GM12892 (cell line): ENCODE measurements at regions not wholly inside any gene's neighbourhood (a gene's known extent, or its start where the extent isn't known, plus 50 kb on each side); places are given as distances from the start of the nearest gene placed in this dataset.

Source experiments
- DNase-seq: peaks from one replicate; pipeline ENCODE4 v3.0.0; 2011; ENCODE audit not compliant: insufficient read length
- FAIRE-seq: peaks from 2 replicates; lab custom pipeline; 2011; peaks lifted over from hg19 to GRCh38; lab: Jason Lieb, UNC
- POLR2A ChIP-seq: IDR thresholded peaks from 2 replicates; pipeline ENCODE4 v1.6.1; 2011; ENCODE audit warnings: low read depth, low read length, control low read depth
- POLR2AphosphoS5 ChIP-seq: IDR thresholded peaks from 2 replicates; pipeline ENCODE4 v1.6.1; 2011; ENCODE audit warnings: low read depth, low read length, control low read depth
- TAF1 ChIP-seq: IDR thresholded peaks from 2 replicates; pipeline ENCODE4 v1.6.1; 2011; ENCODE audit warnings: low read depth, mild to moderate bottlenecking, control low read depth, low read length, borderline replicate concordance

- TF ChIP-seq POLR2A, result no peak
- no peak for TF ChIP-seq POLR2AphosphoS5
- DNase-seq (no peak), FAIRE-seq (no peak)
Observed at GRCh38 chr11:115736146-115736545, 231.9 kb upstream of the CADM1 start.

GRCh38 chr11:115724666-115725065, 220.5 kb upstream of the CADM1 start:
- TF ChIP-seq POLR2A (no peak), TAF1 (no peak), POLR2AphosphoS5 (no peak)
- DNase-seq, result no peak
- no peak for FAIRE-seq

- FAIRE-seq (no peak), DNase-seq (no peak)
- no peak for TF ChIP-seq POLR2AphosphoS5
- no peak for TF ChIP-seq POLR2A
- no peak for TF ChIP-seq TAF1
Observed at GRCh38 chr11:115722711-115723110, 218.5 kb upstream of the CADM1 start.

GRCh38 chr11:115721296-115721995, 217.2 kb upstream of the CADM1 start:
- TF ChIP-seq POLR2AphosphoS5, result no peak
- TF ChIP-seq TAF1, result no peak
- TF ChIP-seq POLR2A, result no peak
- no peak for FAIRE-seq
- DNase-seq, result no peak

GRCh38 chr11:115720602-115721245, 216.5 kb upstream of the CADM1 start:
- TF ChIP-seq TAF1, result no peak
- TF ChIP-seq POLR2AphosphoS5, result no peak
- no peak for TF ChIP-seq POLR2A
- DNase-seq (no peak), FAIRE-seq (no peak)

- no peak for DNase-seq
- no peak for TF ChIP-seq POLR2A
- FAIRE-seq, result no peak
Observed at GRCh38 chr11:115718945-115719344, 214.7 kb upstream of the CADM1 start.

- FAIRE-seq (no peak), DNase-seq (no peak)
- TF ChIP-seq POLR2AphosphoS5 (no peak), POLR2A (no peak), TAF1 (no peak)
Observed at GRCh38 chr11:115718106-115718505, 213.9 kb upstream of the CADM1 start.

- TF ChIP-seq POLR2A (no peak), TAF1 (no peak), POLR2AphosphoS5 (no peak)
- FAIRE-seq, result peak; percentile 38
- DNase-seq, result no peak
Observed at GRCh38 chr11:115716601-115717529, 212.7 kb upstream of the CADM1 start.

GRCh38 chr11:115716080-115716479, 211.9 kb upstream of the CADM1 start:
- no peak for FAIRE-seq
- DNase-seq, result no peak
- TF ChIP-seq POLR2AphosphoS5 (no peak), POLR2A (no peak), TAF1 (no peak)

- DNase-seq (no peak), FAIRE-seq (no peak)
- TF ChIP-seq POLR2AphosphoS5 (no peak), TAF1 (no peak), POLR2A (no peak)
Observed at GRCh38 chr11:115715251-115715770, 211.1 kb upstream of the CADM1 start.

GRCh38 chr11:115712296-115712695, 208.1 kb upstream of the CADM1 start:
- FAIRE-seq (no peak), DNase-seq (no peak)
- TF ChIP-seq POLR2AphosphoS5 (no peak), POLR2A (no peak), TAF1 (no peak)

GRCh38 chr11:115710980-115711379, 206.8 kb upstream of the CADM1 start:
- no peak for TF ChIP-seq TAF1
- no peak for TF ChIP-seq POLR2A
- TF ChIP-seq POLR2AphosphoS5, result no peak
- no peak for FAIRE-seq
- DNase-seq, result no peak
